Naive thymus-derived CD8-positive, alpha-beta T cell (primary cell): ENCODE measurements at regions not wholly inside any gene's neighbourhood (a gene's known extent, or its start where the extent isn't known, plus 50 kb on each side); places are given as distances from the start of the nearest gene placed in this dataset.

Source experiments
- ATAC-seq, 2 donors: fragments of 150-1000 bp; cut with Tn5 transposase in 1 of 2; sonication (Bioruptor Pico), chemical (Tn5 transposase) in 1 of 2; 1 replicate in 1 of 2; 2 replicates in 1 of 2; pipeline ENCODE4 v1.10.0; 2021; ENCODE audit warnings: mild to moderate bottlenecking in 2 of 2, moderate library complexity in 2 of 2
- POLR2A ChIA-PET: fragments of 350-600 bp; sonication (Branson Sonifier 250); formaldehyde crosslinking; loops from one replicate; lab custom pipeline; 2021; ENCODE audit warnings: antibody characterized with exemption; lab: Charles Lee
- DNase-seq, 10 donors: peaks; one replicate each; pipeline versions ENCODE4 v3.0.0 to v3.0.0-alpha.2; 2020 to 2022
- H3K27ac Mint-ChIP-seq, 10 donors: one replicate each; pipeline ENCODE4 v1.8.0; 2020 to 2022; ENCODE audit warnings: mild to moderate bottlenecking in 10 of 10, mixed read lengths in 10 of 10, moderate library complexity in 4 of 10, inconsistent platforms in 1 of 10
- H3K27me3 Mint-ChIP-seq, 5 donors: one replicate each; pipeline ENCODE4 v1.8.0; 2021 to 2022; ENCODE audit warnings: mixed read lengths in 5 of 5
- H3K36me3 Mint-ChIP-seq, 3 donors: one replicate each; pipeline ENCODE4 v1.8.0; 2020 to 2022; ENCODE audit warnings: mixed read lengths in 3 of 3, mild to moderate bottlenecking in 2 of 3, inconsistent platforms in 1 of 3
- H3K4me1 Mint-ChIP-seq, 4 donors: one replicate each; pipeline ENCODE4 v1.8.0; 2021 to 2022; ENCODE audit warnings: mixed read lengths in 4 of 4
- H3K4me3 Mint-ChIP-seq, 10 donors: one replicate each; pipeline ENCODE4 v1.8.0; 2020 to 2022; ENCODE audit warnings: mild to moderate bottlenecking in 10 of 10, mixed read lengths in 10 of 10, moderate library complexity in 6 of 10, inconsistent platforms in 1 of 10
- H3K9me3 Mint-ChIP-seq, 9 donors: one replicate each; pipeline ENCODE4 v1.8.0; 2020 to 2022; ENCODE audit warnings: mixed read lengths in 9 of 9, mild to moderate bottlenecking in 3 of 9, inconsistent platforms in 1 of 9, moderate library complexity in 1 of 9

GRCh38 chr20:48212806-48213509 is 427.7 kb upstream of the SULF2 start:
- no peaks in the 10 kb centered on the region for H3K9me3 Mint-ChIP-seq
- POLR2A ChIA-PET = no interaction called here
- H3K4me3 Mint-ChIP-seq = no peak overlapping the region
- no peaks in the 10 kb centered on the region for H3K36me3 Mint-ChIP-seq
- no peak overlapping the region for H3K27ac Mint-ChIP-seq
- ATAC-seq = no peak
- H3K4me1 Mint-ChIP-seq = no peaks in the 10 kb centered on the region
- peaks cover 0 to 18% (median 10%) of the 10 kb centered on the region in 5 donors for H3K27me3 Mint-ChIP-seq
- no peak for DNase-seq

DNA sequence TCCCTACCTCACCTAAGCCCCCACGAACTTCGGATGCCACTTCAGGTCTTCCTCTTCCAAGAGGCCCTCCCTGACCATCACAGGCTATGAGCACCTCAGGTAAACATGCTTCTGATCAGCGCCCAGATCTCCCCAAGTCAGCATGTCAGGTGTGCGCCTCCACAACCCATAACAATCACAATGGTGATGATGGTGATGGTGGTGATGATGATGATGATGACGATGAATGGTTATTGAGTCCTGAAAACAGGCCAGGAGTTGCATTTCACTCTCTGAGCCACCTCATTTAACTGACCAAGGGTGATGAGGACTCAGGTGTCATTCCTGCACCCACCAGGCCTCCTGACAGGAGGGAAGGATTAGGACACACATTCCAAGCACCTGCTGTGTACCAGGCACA is 426.6 kb upstream of the SULF2 start:
- H3K27me3 Mint-ChIP-seq = peaks cover 0 to 18% (median 10%) of the 10 kb centered on the region in 5 donors
- no peak overlapping the region for H3K4me3 Mint-ChIP-seq
- POLR2A ChIA-PET = no interaction called here
- H3K4me1 Mint-ChIP-seq = no peaks in the 10 kb centered on the region
- ATAC-seq (no peak), DNase-seq (no peak)
- no peak overlapping the region for H3K27ac Mint-ChIP-seq
- H3K9me3 Mint-ChIP-seq = no peaks in the 10 kb centered on the region
- H3K36me3 Mint-ChIP-seq = no peaks in the 10 kb centered on the region

DNA sequence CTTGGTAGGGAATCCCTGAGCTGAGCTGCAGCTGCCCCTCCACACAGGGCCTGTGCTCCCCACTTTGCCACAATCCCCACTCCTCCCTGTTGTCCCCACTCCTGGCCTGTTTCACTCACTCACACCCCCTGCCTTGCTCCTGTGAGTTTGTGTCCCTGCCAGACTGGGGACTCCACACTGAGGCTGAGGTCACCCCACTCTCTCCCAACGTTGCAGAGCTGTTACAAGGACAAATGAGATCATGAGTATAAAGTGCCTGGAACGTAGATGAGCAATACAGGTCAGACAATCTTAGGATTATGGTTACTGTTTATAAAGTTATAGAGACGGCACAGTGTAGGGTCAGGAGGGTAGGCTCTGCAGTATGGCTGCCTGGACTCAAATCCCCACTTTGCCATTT is 426.0 kb upstream of the SULF2 start:
- POLR2A ChIA-PET = no interaction called here
- H3K27me3 Mint-ChIP-seq = peaks cover 0 to 18% (median 10%) of the 10 kb centered on the region in 5 donors
- DNase-seq (no peak), ATAC-seq (no peak)
- no peak overlapping the region for H3K27ac Mint-ChIP-seq
- no peak overlapping the region for H3K4me3 Mint-ChIP-seq
- H3K9me3 Mint-ChIP-seq = no peaks in the 10 kb centered on the region
- no peaks in the 10 kb centered on the region for H3K36me3 Mint-ChIP-seq
- H3K4me1 Mint-ChIP-seq = no peaks in the 10 kb centered on the region

GRCh38 chr20:48210111-48211027 is 425.1 kb upstream of the SULF2 start:
- POLR2A ChIA-PET = no interaction called here

DNA sequence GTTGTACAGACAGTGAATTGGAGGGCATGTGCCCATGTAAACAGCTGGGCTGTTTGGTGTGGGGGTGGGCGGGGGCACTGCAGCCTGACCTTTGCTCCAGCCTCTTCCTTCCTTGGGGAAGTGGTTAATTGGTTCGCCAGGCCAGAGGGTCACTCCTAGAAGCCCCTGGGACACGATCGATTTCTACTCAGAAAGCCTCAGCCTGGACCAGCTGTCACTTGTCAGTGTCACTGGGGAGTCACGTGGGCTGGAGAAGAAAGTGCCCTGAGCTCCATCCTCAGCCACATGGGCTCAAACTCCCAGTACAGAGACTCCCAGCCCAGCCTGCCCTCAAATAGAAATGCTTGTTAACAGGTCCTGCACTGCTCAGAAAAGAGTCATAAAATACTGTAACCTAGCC is 423.8 kb upstream of the SULF2 start:
- POLR2A ChIA-PET = no interaction called here
- no peak overlapping the region for H3K4me3 Mint-ChIP-seq
- no peak for ATAC-seq
- H3K27ac Mint-ChIP-seq = no peak overlapping the region
- peaks cover 0 to 15% (median 1%) of the 10 kb centered on the region in 5 donors for H3K27me3 Mint-ChIP-seq
- DNase-seq = no peak
- H3K9me3 Mint-ChIP-seq = no peaks in the 10 kb centered on the region
- H3K36me3 Mint-ChIP-seq = no peaks in the 10 kb centered on the region
- no peaks in the 10 kb centered on the region for H3K4me1 Mint-ChIP-seq

More at GRCh38 chr20:48210111-48211027, 425.1 kb upstream of the SULF2 start:
- DNase-seq (no peak), ATAC-seq (no peak)
- Mint-ChIP-seq H3K27me3 (peaks cover 0 to 18% (median 10%) of the 10 kb centered on the region in 5 donors), H3K9me3 (no peaks in the 10 kb centered on the region), H3K27ac (no peak overlapping the region), H3K4me1 (no peaks in the 10 kb centered on the region), H3K36me3 (no peaks in the 10 kb centered on the region), H3K4me3 (no peak overlapping the region)

DNA sequence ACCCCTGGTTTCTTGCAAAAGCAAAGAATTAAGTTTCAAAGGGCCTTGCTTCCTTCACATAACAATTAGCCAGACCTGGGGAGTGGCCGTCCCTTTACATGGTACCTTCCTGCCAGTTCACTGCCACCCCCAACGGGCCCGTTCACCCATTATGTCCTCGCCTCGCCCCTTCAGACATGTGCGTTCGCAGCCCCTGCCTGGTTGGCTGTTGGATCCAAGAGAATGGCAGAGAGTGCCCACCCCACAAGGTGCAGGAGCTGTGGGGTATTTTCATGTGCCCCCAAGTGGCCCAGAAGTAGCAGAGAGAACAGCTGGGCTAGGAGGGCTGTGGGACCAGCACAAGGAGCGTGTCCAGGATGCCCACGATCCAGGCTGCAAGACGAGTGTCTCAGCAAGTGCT is 422.9 kb upstream of the SULF2 start:
- no peak overlapping the region for H3K27ac Mint-ChIP-seq
- H3K4me1 Mint-ChIP-seq = no peaks in the 10 kb centered on the region
- H3K9me3 Mint-ChIP-seq = no peaks in the 10 kb centered on the region
- DNase-seq (no peak), ATAC-seq (no peak)
- H3K36me3 Mint-ChIP-seq = no peaks in the 10 kb centered on the region
- POLR2A ChIA-PET = no interaction called here
- H3K27me3 Mint-ChIP-seq = peaks cover 0 to 21% (median 3%) of the 10 kb centered on the region in 5 donors
- H3K4me3 Mint-ChIP-seq = no peak overlapping the region

- Mint-ChIP-seq H3K9me3 (no peaks in the 10 kb centered on the region), H3K36me3 (no peaks in the 10 kb centered on the region), H3K27ac (no peak overlapping the region), H3K27me3 (peaks cover 0 to 15% (median 3%) of the 10 kb centered on the region in 5 donors), H3K4me1 (no peaks in the 10 kb centered on the region), H3K4me3 (no peak overlapping the region)
- POLR2A ChIA-PET = no interaction called here
- ATAC-seq (no peak), DNase-seq (no peak)
These were observed 422.2 kb upstream of the SULF2 start for GRCh38 chr20:48207505-48207904.

DNA sequence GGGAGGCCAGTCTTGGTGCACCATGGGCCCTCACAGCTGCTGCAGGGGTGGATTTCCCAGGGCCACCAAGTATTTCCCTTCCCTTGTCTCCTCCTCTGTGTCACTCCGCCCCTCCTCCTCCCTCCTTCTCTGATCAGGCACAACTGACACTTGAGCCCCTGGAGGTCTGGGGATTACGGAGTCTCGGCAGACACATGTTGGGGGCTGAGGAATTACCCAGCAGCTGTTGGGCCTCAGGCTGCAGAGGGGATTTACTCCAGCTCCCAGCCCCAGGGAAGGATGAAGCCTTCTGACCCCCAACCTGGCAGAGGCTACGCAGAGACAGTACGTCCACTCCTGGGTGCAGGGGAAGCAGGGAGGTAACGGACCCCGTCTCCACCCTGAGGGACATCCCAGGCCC is 420.5 kb upstream of the SULF2 start:
- no peak for DNase-seq
- H3K27me3 Mint-ChIP-seq = peaks cover 0 to 12% (median 3%) of the 10 kb centered on the region in 5 donors
- no peaks in the 10 kb centered on the region for H3K9me3 Mint-ChIP-seq
- POLR2A ChIA-PET = no interaction called here
- H3K27ac Mint-ChIP-seq = no peak overlapping the region
- no peak overlapping the region for H3K4me3 Mint-ChIP-seq
- ATAC-seq = no peak
- H3K4me1 Mint-ChIP-seq = no peaks in the 10 kb centered on the region
- no peaks in the 10 kb centered on the region for H3K36me3 Mint-ChIP-seq

DNA sequence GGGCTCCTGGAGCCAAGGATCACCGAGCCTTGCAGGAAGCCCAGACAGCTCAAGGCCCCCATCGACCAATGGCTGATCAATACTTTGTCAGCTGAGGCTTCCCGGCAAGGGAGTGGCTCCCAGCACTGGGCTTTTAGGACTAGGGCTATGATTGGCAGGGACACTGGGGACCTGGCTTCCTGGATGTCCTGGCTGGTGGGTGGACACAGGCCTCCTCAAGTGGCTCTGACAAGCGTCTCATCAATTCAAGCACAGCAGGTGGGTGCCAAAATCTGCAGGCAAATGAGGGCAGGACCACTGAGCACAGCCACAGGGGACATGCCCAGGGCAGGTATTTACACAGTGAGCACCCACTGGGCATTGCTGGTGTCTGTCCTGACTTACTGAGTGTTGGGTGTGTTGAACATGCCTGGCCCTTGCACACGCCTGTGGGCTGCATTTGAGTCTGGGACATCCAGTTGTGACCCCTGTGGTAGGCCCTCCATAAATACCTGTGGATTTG is 420.1 kb upstream of the SULF2 start:
- H3K36me3 Mint-ChIP-seq = no peaks in the 10 kb centered on the region
- no peaks in the 10 kb centered on the region for H3K9me3 Mint-ChIP-seq
- no peaks in the 10 kb centered on the region for H3K4me1 Mint-ChIP-seq
- peaks cover 0 to 12% (median 3%) of the 10 kb centered on the region in 5 donors for H3K27me3 Mint-ChIP-seq
- no peak for DNase-seq
- no peak overlapping the region for H3K27ac Mint-ChIP-seq
- no peak for ATAC-seq
- H3K4me3 Mint-ChIP-seq = no peak overlapping the region
- POLR2A ChIA-PET = interaction anchor here (0.6 kb wide), 1 partner anchor 367 kb away, joined by 5 read pairs; no protein-coding TSS in a partner anchor

DNA sequence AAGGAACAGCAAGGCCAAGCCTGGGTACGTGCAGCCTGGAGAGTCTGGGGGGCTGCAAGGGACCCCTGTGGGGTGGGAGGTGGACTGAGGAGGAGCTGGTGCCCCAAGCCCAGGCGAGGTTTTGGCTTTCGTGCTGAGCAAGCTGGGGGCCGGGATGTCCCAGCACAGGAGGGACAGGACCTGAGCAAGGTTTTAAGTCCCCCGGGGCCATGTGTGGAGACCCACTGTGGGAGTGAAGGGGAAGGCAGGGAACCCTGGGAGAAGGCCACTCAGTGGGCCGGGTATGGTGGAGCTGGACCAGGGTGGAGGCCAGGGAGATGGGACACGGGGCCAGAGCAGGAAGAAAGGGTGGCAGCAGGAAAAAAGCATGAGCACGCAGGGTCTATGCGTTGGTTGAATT is 419.2 kb upstream of the SULF2 start:
- H3K9me3 Mint-ChIP-seq = no peaks in the 10 kb centered on the region
- H3K27me3 Mint-ChIP-seq = peaks cover 0 to 12% (median 5%) of the 10 kb centered on the region in 5 donors
- ATAC-seq = no peak
- no peaks in the 10 kb centered on the region for H3K36me3 Mint-ChIP-seq
- H3K27ac Mint-ChIP-seq = peak overlapping the region in 1 of 10 donors; percentile 71
- no peak overlapping the region for H3K4me3 Mint-ChIP-seq
- no peaks in the 10 kb centered on the region for H3K4me1 Mint-ChIP-seq
- POLR2A ChIA-PET = interaction anchor here (0.6 kb wide), 1 partner anchor 366 kb away, joined by 5 read pairs; no protein-coding TSS in a partner anchor
- DNase-seq = no peak

- H3K36me3 Mint-ChIP-seq = no peaks in the 10 kb centered on the region
- no peak overlapping the region for H3K27ac Mint-ChIP-seq
- no peak for ATAC-seq
- H3K27me3 Mint-ChIP-seq = peaks cover 0 to 12% (median 5%) of the 10 kb centered on the region in 5 donors
- no peaks in the 10 kb centered on the region for H3K9me3 Mint-ChIP-seq
- H3K4me1 Mint-ChIP-seq = no peaks in the 10 kb centered on the region
- no peak overlapping the region for H3K4me3 Mint-ChIP-seq
- POLR2A ChIA-PET = no interaction called here
- no peak for DNase-seq
These were observed 418.0 kb upstream of the SULF2 start for GRCh38 chr20:48203252-48203651.

GRCh38 chr20:48202334-48203113 is 417.2 kb upstream of the SULF2 start:
- Mint-ChIP-seq H3K27me3 (peaks cover 0 to 12% (median 5%) of the 10 kb centered on the region in 5 donors), H3K9me3 (no peaks in the 10 kb centered on the region), H3K4me3 (no peak overlapping the region), H3K4me1 (no peaks in the 10 kb centered on the region), H3K36me3 (no peaks in the 10 kb centered on the region), H3K27ac (no peak overlapping the region)
- ATAC-seq (no peak), DNase-seq (no peak)
- POLR2A ChIA-PET = no interaction called here
